Neural cell (in vitro differentiated cells): ENCODE measurements at regions not wholly inside any gene's neighbourhood (a gene's known extent, or its start where the extent isn't known, plus 50 kb on each side); places are given as distances from the start of the nearest gene placed in this dataset.
A peak's percentile ranks its signal among the peaks of the same experiment; 100 is the strongest.

Experiments
- H2AFZ ChIP-seq: fragments of 200-600, 300-800 bp; sonication (generic), shearing (Covaris generic); 2 replicates; pipeline ENCODE4 v1.6.0; 2014; ENCODE audit warnings: low read depth, mild to moderate bottlenecking, antibody characterized with exemption, low read length, moderate library complexity
- H3F3A ChIP-seq: fragments of 200-600 bp; shearing (Covaris generic); 2 replicates; pipeline ENCODE4 v1.6.1; 2016; ENCODE audit warnings: mild to moderate bottlenecking, moderate library complexity, mixed read lengths, antibody characterized with exemption, low read length; ENCODE audit not compliant: insufficient read depth, poor library complexity, severe bottlenecking
- H3K27ac ChIP-seq: fragments of 200-600, 300-800 bp; sonication (generic), shearing (Covaris generic); 2 replicates; pipeline ENCODE4 v1.5.1; 2014; ENCODE audit warnings: mild to moderate bottlenecking, low read length, moderate library complexity
- H3K27me3 ChIP-seq: fragments of 300-800, 200-600 bp; sonication (generic), shearing (Covaris generic); 2 replicates; pipeline ENCODE4 v1.6.0; 2014; ENCODE audit warnings: mild to moderate bottlenecking, low read depth, low read length, moderate library complexity; ENCODE audit not compliant: insufficient read depth
- H3K36me3 ChIP-seq: fragments of 300-800, 200-600 bp; sonication (generic), shearing (Covaris generic); 2 replicates; pipeline ENCODE4 v1.5.1; 2014; ENCODE audit warnings: mild to moderate bottlenecking, antibody characterized with exemption, low read length, moderate library complexity; ENCODE audit not compliant: insufficient read depth
- H3K4me2 ChIP-seq: fragments of 300-800, 200-600 bp; sonication (generic), shearing (Covaris generic); 2 replicates; pipeline ENCODE4 v1.6.0; 2014; ENCODE audit warnings: mild to moderate bottlenecking, low read length
- H3K4me3 ChIP-seq: fragments of 300-800, 200-600 bp; sonication (generic), shearing (Covaris generic); 2 replicates; pipeline ENCODE4 v1.5.1; 2014; ENCODE audit warnings: mild to moderate bottlenecking, low read length, moderate library complexity
- H3K79me2 ChIP-seq: fragments of 200-600 bp; shearing (Covaris generic); replicated peaks from 2 replicates; pipeline ENCODE4 v1.6.0; 2014; ENCODE audit warnings: mild to moderate bottlenecking, low read length, moderate library complexity; ENCODE audit not compliant: insufficient read depth
- H3K9ac ChIP-seq: fragments of 300-800, 200-600 bp; sonication (generic), shearing (Covaris generic); 2 replicates; pipeline ENCODE4 v1.6.1; 2016; ENCODE audit warnings: mild to moderate bottlenecking, low read length, mixed read lengths
- H3K9me2 ChIP-seq: fragments of 200-600 bp; shearing (Covaris generic); 2 replicates; pipeline ENCODE4 v1.6.1; 2016; ENCODE audit warnings: mild to moderate bottlenecking, low read length, mixed read lengths; ENCODE audit not compliant: insufficient read depth
- H3K9me3 ChIP-seq: fragments of 200-600, 300-800 bp; sonication (generic), shearing (Covaris generic); 2 replicates; pipeline ENCODE4 v1.6.1; 2016; ENCODE audit warnings: mild to moderate bottlenecking, mixed run types, low read length, moderate library complexity, mixed read lengths
- H4K20me1 ChIP-seq: fragments of 200-600 bp; shearing (Covaris generic); 2 replicates; pipeline ENCODE4 v1.6.1; 2016; ENCODE audit warnings: mild to moderate bottlenecking, mixed run types; ENCODE audit not compliant: insufficient read depth
- CTCF ChIP-seq: fragments of 450-650 bp; IDR thresholded peaks from 2 replicates; pipeline ENCODE4 v1.5.1; 2014; ENCODE audit warnings: antibody characterized with exemption, mild to moderate bottlenecking, moderate library complexity; ENCODE audit not compliant: poor library complexity, severe bottlenecking
- EP300 ChIP-seq: fragments of 450-650 bp; conservative IDR thresholded peaks from 2 replicates; pipeline ENCODE4 v1.6.1; 2014; ENCODE audit warnings: antibody characterized with exemption, mild to moderate bottlenecking, moderate library complexity; ENCODE audit not compliant: poor library complexity, severe bottlenecking
- EZH2 ChIP-seq: fragments of 200-600, 300-800 bp; shearing (Covaris generic), sonication (generic); IDR thresholded peaks from 2 replicates; pipeline ENCODE4 v1.6.1; 2014; ENCODE audit warnings: antibody characterized with exemption, low read length, borderline replicate concordance, mild to moderate bottlenecking; ENCODE audit not compliant: insufficient read depth, poor library complexity, severe bottlenecking
- MXI1 ChIP-seq: fragments of 450-650 bp; conservative IDR thresholded peaks from 2 replicates; pipeline ENCODE4 v1.6.1; 2014; ENCODE audit warnings: antibody characterized with exemption, mild to moderate bottlenecking; ENCODE audit not compliant: poor library complexity, severe bottlenecking
- POLR2AphosphoS5 ChIP-seq: IDR thresholded peaks from 2 replicates; pipeline ENCODE4 v1.6.1; 2012
- RAD21 ChIP-seq: fragments of 450-650 bp; conservative IDR thresholded peaks from 2 replicates; pipeline ENCODE4 v1.6.1; 2014; ENCODE audit warnings: antibody characterized with exemption, mild to moderate bottlenecking, moderate library complexity
- REST ChIP-seq: IDR thresholded peaks from 2 replicates; pipeline ENCODE4 v1.6.1; 2012; ENCODE audit warnings: borderline replicate concordance
- SMC3 ChIP-seq: fragments of 450-650 bp; conservative IDR thresholded peaks from 2 replicates; pipeline ENCODE4 v1.6.1; 2014; ENCODE audit warnings: antibody characterized with exemption, mild to moderate bottlenecking, moderate library complexity; ENCODE audit not compliant: poor library complexity
- TAF1 ChIP-seq: IDR thresholded peaks from 2 replicates; pipeline ENCODE4 v1.6.1; 2012; ENCODE audit warnings: low read depth

- no peak overlapping the region for H3K4me2 ChIP-seq
- no peaks in the 10 kb centered on the region for H3K27me3 ChIP-seq
- H4K20me1 ChIP-seq = no peaks in the 10 kb centered on the region
- H3K9ac ChIP-seq = peak overlapping the region; percentile 30
- TF ChIP-seq REST = no peak
- no peak for TF ChIP-seq EP300
- TF ChIP-seq CTCF = no peak
- H3K4me3 ChIP-seq = no peak overlapping the region
- H3K79me2 ChIP-seq = no peaks in the 10 kb centered on the region
- peaks cover 16% of the 10 kb centered on the region for H3F3A ChIP-seq
- H3K36me3 ChIP-seq = no peaks in the 10 kb centered on the region
- H3K9me2 ChIP-seq = no peaks in the 10 kb centered on the region
- no peaks in the 10 kb centered on the region for H3K9me3 ChIP-seq
- H2AFZ ChIP-seq = no peak overlapping the region
- peak overlapping the region; percentile 42 for H3K27ac ChIP-seq
These were observed 142.0 kb upstream of the ZNF217 start for GRCh38 chr20:53735536-53736050.

GRCh38 chr20:53734006-53734688 is 140.5 kb upstream of the ZNF217 start:
- no peak overlapping the region for H2AFZ ChIP-seq
- H3K4me2 ChIP-seq = no peak overlapping the region
- H3K4me3 ChIP-seq = no peak overlapping the region
- peaks cover 9% of the 10 kb centered on the region for H3F3A ChIP-seq
- H4K20me1 ChIP-seq = no peaks in the 10 kb centered on the region
- no peak overlapping the region for H3K9ac ChIP-seq
- H3K79me2 ChIP-seq = no peaks in the 10 kb centered on the region
- no peaks in the 10 kb centered on the region for H3K27me3 ChIP-seq
- H3K27ac ChIP-seq = no peak overlapping the region
- H3K9me2 ChIP-seq = no peaks in the 10 kb centered on the region
- H3K9me3 ChIP-seq = no peaks in the 10 kb centered on the region
- H3K36me3 ChIP-seq = no peaks in the 10 kb centered on the region
- TF ChIP-seq EP300 (no peak), MXI1 (no peak), EZH2 (no peak), POLR2AphosphoS5 (peak; percentile 13), RAD21 (no peak), TAF1 (no peak)

GRCh38 chr20:53731595-53731994 is 138.0 kb upstream of the ZNF217 start:
- no peaks in the 10 kb centered on the region for H3K36me3 ChIP-seq

More at GRCh38 chr20:53731595-53731994, 138.0 kb upstream of the ZNF217 start:
- no peak overlapping the region for H3K27ac ChIP-seq
- no peaks in the 10 kb centered on the region for H3K9me3 ChIP-seq
- no peaks in the 10 kb centered on the region for H4K20me1 ChIP-seq
- no peak overlapping the region for H3K4me2 ChIP-seq
- no peak overlapping the region for H2AFZ ChIP-seq
- no peaks in the 10 kb centered on the region for H3K27me3 ChIP-seq
- no peak overlapping the region for H3K9ac ChIP-seq
- H3K4me3 ChIP-seq = no peak overlapping the region
- TF ChIP-seq EZH2 = no peak
- TF ChIP-seq TAF1 = no peak
- TF ChIP-seq REST = no peak
- no peak for TF ChIP-seq RAD21
- TF ChIP-seq SMC3 = no peak
- no peak for TF ChIP-seq EP300
- no peak for TF ChIP-seq CTCF
- TF ChIP-seq MXI1 = no peak
- TF ChIP-seq POLR2AphosphoS5 = no peak
- no peaks in the 10 kb centered on the region for H3F3A ChIP-seq
- no peaks in the 10 kb centered on the region for H3K79me2 ChIP-seq
- H3K9me2 ChIP-seq = no peaks in the 10 kb centered on the region
